Psoas muscle (tissue), 7 donors: ENCODE measurements at regions not wholly inside any gene's neighbourhood (a gene's known extent, or its start where the extent isn't known, plus 50 kb on each side); places are given as distances from the start of the nearest gene placed in this dataset.

ENCODE experiments used
- ATAC-seq, 4 donors: fragments of 200-7000 bp; cut with Tn5 transposase; one replicate each; pipeline ENCODE4 v1.9.1; 2020; ENCODE audit warnings: moderate library complexity in 3 of 4, mild to moderate bottlenecking in 2 of 4
- DNase-seq, 2 donors: peaks; one replicate each; pipeline ENCODE4 v3.0.0-alpha.2; 2020
- H3K27ac ChIP-seq: fragments of 200-600 bp; one replicate; pipeline ENCODE4 v1.8.0; 2022
- H3K27me3 ChIP-seq, 3 donors: fragments of 200-600 bp in 1 of 3; one replicate each; pipeline versions ENCODE4 v1.6.1 to v1.8.0; 2013 to 2022; ENCODE audit warnings: low read length in 2 of 3, mild to moderate bottlenecking in 2 of 3, moderate library complexity in 1 of 3; ENCODE audit not compliant: insufficient read depth in 3 of 3
- H3K36me3 ChIP-seq, 2 donors: fragments of 200-600 bp in 1 of 2; one replicate each; pipeline versions ENCODE4 v1.6.1 to v1.8.0; 2013 to 2022; ENCODE audit warnings: low read depth in 1 of 2, mild to moderate bottlenecking in 1 of 2, moderate library complexity in 1 of 2; ENCODE audit not compliant: insufficient read depth in 1 of 2
- H3K4me1 ChIP-seq: fragments of 200-600 bp; one replicate; pipeline ENCODE4 v1.8.0; 2022
- H3K4me3 ChIP-seq: fragments of 200-600 bp; one replicate; pipeline ENCODE4 v1.8.0; 2022; ENCODE audit warnings: mild to moderate bottlenecking
- H3K9me3 ChIP-seq: fragments of 200-600 bp; one replicate; pipeline ENCODE4 v1.8.0; 2022
- WGBS, 3 donors: extraction: QIAGEN DNeasy Blood & Tissue Kit; methylation state at CpG; one replicate each; pipeline versions ENCODE4 v1.1.6 to v1.1.7; 2013; 5-methylcytosine and 5-hydroxymethylcytosine counted together
- intact Hi-C, 2 donors: fragments of 100-400 bp; cut with DNase I; formaldehyde crosslinking; loops; one replicate each; pipeline versions ENCODE4 v1.11.0 to v1.14.2; 2022
- TF ChIP-seq, protein P1 (sequence below): fragments of 200-600 bp; IDR thresholded peaks from one replicate; pipeline ENCODE4 v1.8.0; 2022; ENCODE audit warnings: antibody characterized with exemption
- donor health status: healthy with polysubstance abuse.
- donor health status: DM: no; HTN: no; CAD: no; lungs with moderate emphysema.
- donor health status: Bipolar disorder and iron deficiency.
- donor health status: healthy.
- donor health status: DM: yes; HTN: yes; CAD: no.
- donor health status: DM: no; HTN: no; CAD: no.
- donor health status: DM: yes; HTN: yes; CAD: no.

DNA sequence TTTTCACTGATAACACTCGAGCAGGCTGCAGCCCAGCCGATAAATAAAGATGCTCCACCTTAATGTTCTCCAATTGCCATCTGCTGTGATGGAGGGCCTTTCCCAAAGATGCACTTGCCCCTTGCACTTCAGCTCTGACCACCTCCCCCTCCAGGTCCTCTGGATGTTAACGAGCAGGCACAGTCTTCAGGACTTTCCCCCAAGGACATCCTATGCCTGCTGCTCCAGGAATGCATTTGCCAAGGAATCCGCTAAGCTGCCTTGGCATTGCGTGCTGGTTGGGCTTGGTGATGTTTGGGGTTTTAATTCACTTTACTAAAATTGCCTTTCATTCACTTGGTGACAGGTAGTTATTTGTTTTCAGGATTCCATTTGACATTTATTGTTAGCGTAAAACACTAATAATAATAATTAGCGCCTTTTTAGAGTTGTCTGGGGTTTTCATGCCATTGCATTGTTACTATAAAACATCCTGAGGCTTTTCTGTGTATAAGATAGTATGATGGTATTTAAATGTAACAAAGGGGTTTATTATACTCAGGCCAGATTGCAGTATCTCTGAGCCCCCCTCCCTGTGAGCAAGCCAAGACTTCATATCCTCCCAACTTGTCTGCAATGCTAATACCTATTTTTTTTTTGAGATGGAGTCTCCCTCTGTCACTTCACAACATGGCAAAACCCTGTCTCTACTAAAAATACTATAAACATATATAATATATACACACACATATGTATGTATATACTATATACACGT is 66.7 kb upstream of the TSHZ2 start:
- 59 to 62% (median 59%) methylated on average over 8 of the region's 8 CpGs for WGBS, 3 donors
- TF ChIP-seq, protein P1, sequence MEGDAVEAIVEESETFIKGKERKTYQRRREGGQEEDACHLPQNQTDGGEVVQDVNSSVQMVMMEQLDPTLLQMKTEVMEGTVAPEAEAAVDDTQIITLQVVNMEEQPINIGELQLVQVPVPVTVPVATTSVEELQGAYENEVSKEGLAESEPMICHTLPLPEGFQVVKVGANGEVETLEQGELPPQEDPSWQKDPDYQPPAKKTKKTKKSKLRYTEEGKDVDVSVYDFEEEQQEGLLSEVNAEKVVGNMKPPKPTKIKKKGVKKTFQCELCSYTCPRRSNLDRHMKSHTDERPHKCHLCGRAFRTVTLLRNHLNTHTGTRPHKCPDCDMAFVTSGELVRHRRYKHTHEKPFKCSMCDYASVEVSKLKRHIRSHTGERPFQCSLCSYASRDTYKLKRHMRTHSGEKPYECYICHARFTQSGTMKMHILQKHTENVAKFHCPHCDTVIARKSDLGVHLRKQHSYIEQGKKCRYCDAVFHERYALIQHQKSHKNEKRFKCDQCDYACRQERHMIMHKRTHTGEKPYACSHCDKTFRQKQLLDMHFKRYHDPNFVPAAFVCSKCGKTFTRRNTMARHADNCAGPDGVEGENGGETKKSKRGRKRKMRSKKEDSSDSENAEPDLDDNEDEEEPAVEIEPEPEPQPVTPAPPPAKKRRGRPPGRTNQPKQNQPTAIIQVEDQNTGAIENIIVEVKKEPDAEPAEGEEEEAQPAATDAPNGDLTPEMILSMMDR: no peak
- Histone ChIP-seq H3K36me3 (no peaks in the 10 kb centered on the region), H3K27ac (no peak overlapping the region), H3K9me3 (no peaks in the 10 kb centered on the region), H3K4me3 (no peak overlapping the region), H3K27me3 (no peaks in the 10 kb centered on the region), H3K4me1 (no peaks in the 10 kb centered on the region)
- intact Hi-C loops: no loop called here
- ATAC-seq: no peak
- DNase-seq: no peak

DNA sequence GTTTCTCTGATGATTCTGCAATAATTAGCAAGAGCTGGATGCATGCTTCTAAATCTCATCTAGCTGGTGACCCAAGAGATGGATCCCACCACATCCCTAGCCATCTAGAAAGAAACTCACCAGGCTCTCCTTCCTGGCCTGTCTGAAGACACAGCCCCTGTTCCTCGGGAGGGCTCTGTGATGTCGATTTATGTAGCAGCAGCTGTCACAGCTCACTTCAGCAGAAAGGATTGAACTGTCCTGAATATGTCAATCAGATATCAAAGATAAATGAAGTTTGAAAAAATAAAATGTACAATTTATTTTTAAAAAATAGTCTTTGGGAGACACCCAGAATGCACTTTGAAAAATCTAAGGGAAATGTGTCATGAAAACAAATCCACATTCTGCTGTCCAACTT is 67.3 kb upstream of the TSHZ2 start:
- Histone ChIP-seq H3K4me1 (no peaks in the 10 kb centered on the region), H3K27ac (no peak overlapping the region), H3K9me3 (no peaks in the 10 kb centered on the region), H3K36me3 (no peaks in the 10 kb centered on the region), H3K27me3 (no peaks in the 10 kb centered on the region), H3K4me3 (no peak overlapping the region)
- TF ChIP-seq, protein P1: no peak
- 32 to 44% (median 37%) methylated on average over 2 of the region's 2 CpGs for WGBS, 3 donors
- intact Hi-C loops: no loop called here
- no peak for ATAC-seq
- no peak for DNase-seq

DNA sequence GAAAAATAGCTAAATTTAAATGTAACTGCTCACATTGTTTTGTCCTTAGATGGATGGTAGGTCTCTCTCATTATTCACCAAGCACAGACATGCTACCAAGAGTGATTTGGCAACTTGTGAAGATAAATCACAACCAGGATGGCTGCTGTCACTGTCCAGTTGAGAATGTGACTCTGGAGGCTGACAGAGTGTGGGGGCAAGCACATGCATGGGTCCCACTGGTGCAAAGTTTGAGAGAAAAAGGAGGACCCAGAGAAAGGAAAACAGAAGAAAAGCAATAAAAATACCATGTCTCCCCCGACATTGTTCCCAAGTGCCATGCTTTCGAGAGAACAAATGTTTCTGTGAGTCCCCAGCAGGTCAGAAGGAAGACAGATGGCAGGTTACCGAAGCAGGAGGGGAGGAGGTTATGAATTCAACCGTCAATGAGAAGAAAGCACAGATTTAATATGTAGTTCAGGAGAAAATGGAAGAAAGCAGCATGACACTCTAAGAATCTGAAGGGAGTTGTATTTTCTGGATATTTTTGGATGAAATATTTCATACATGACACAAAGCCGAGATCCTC is 73.0 kb upstream of the TSHZ2 start:
- no peaks in the 10 kb centered on the region for H3K36me3 ChIP-seq
- DNase-seq (no peak), ATAC-seq (no peak)
- no peak overlapping the region for H3K4me3 ChIP-seq
- intact Hi-C loops: loop anchor here in 1 of 2 donors (10.0 kb wide), 1 partner anchor 294 kb away; no protein-coding TSS in a partner anchor
- WGBS, 3 donors: 42 to 43% (median 43%) methylated on average over 5 of the region's 5 CpGs
- no peaks in the 10 kb centered on the region for H3K9me3 ChIP-seq
- no peaks in the 10 kb centered on the region for H3K4me1 ChIP-seq
- H3K27ac ChIP-seq: no peak overlapping the region
- H3K27me3 ChIP-seq: no peaks in the 10 kb centered on the region
- TF ChIP-seq, protein P1: no peak

DNA sequence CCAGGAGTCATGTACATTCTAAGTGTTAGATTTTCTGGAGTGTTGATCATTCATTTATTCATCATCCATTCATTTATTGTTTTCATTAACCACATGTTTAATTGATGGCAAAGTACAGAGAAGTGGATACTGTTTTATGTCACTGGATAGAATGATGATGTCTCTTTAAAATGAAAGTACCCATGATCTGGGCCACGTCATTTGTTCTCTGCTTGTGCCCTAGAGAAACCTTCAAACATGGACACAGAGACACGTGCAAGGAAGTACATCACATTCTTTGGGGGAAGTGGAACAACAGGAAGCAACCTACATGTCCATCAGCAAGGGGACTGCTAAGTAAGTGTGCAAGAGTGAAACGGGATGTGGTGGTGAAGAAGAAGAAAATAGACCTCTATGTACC is 75.8 kb upstream of the TSHZ2 start:
- ATAC-seq (no peak), DNase-seq (no peak)
- Histone ChIP-seq H3K4me1 (no peaks in the 10 kb centered on the region), H3K9me3 (no peaks in the 10 kb centered on the region), H3K4me3 (no peak overlapping the region), H3K27me3 (no peaks in the 10 kb centered on the region), H3K36me3 (no peaks in the 10 kb centered on the region), H3K27ac (no peak overlapping the region)
- TF ChIP-seq, protein P1: no peak
- intact Hi-C loops: loop anchor here in 1 of 2 donors (10.0 kb wide), 1 partner anchor 292 kb away; no protein-coding TSS in a partner anchor
- WGBS, 3 donors: 37 to 50% (median 41%) methylated on average over 3 of the region's 3 CpGs
